Posterior vena cava (tissue), 2 donors: ENCODE measurements at regions not wholly inside any gene's neighbourhood (a gene's known extent, or its start where the extent isn't known, plus 50 kb on each side); places are given as distances from the start of the nearest gene placed in this dataset.

Experiments used
- DNase-seq: peaks from one replicate; pipeline ENCODE4 v3.0.0-alpha.2; 2020; ENCODE audit warnings: low spot score
- intact Hi-C, 2 donors: fragments of 100-400 bp; cut with DNase I; formaldehyde crosslinking; loops; one replicate each; pipeline versions ENCODE4 v1.14.1 to v1.14.2; 2022 to 2023
- donor health status: DM: yes; HTN: yes; CAD: no.
- donor health status: DM: yes; HTN: yes; CAD: no.

DNA sequence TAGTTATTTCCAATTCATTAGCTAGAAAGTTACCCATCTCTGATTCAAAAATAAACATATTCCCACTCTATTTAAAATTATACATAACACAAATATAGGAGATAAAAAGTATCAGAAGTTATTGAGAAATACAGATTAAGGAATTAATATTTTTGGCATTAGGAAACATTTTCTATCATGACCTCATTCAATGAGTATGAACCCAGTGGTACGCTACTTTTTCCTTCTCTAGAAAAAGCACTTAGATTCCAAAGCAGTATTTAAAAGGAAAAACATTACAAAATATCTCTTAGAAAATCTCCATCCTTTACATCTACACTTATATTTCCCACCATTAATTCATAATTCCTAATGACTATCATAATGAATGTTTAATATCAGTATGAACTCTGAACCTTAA lies 240.6 kb upstream of the GNAI1 start:
- intact Hi-C loops = no loop called here

DNA sequence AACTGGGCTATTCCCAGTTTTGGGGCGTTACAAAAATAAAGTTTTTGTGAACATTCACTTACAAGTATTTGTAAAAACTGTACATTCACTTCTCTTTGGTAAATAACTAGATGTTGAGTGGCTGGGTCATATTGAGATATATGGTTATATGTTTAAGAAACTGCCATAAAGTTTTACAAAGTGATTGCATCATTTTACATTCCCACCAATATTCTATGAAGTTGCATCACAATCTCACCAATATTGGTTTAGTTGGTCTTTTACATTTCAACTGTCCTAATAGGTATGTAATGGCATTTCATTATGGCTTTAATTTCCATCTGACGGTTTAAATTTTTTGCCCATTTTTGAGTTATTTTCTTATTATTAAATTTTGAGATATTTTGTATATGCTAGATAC lies 251.7 kb upstream of the GNAI1 start:
- no peak for DNase-seq
- intact Hi-C loops = no loop called here

More for the DNA sequence above, 240.6 kb upstream of the GNAI1 start:
- no peak for DNase-seq

DNA sequence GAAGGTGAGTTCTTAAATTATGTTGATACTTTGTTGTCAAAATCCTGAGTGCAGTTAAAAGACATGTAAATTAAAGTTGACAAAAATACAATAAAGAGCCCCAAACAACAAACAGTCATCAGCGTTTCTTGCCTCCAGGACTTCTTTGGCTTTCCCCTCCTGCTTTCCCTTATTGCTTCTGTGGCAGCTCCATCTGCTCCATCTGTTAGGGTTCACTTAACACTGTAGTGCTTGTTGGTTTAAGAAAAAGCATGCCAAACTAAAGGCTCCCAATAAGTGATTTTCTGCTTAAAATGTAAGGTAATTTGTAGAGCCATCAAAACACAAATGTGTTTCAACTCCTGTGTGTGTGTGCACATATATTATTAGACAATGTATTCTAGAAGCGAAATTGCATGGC lies 254.3 kb upstream of the GNAI1 start:
- DNase-seq = no peak
- intact Hi-C loops = no loop called here

DNA sequence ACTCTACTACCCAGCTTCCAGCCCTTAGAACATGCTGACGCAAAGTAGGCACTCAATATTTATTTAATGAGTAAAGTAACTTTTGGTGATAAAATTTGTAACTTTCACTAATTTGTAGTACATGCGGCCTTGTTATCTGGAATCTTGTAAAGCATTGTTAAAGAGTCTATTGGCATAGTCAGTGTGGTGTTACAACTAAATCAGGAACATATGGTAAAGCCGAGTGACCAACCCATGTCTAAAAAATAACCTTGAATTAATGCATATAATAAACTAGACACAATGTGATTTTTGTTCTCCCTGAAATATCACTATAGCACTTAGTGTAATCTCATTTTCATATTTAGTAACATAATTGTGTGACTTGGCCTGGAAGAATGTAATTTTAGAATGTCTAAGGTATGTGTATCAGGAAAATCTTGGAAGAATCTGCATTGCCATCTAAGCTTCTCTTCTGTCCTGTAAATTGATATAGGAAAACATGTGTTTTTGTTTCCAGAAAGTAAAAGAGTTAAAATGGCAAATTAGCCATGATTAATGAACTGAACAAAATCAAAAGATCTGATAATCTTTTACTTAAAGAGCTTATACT lies 256.7 kb upstream of the GNAI1 start:
- DNase-seq = no peak
- intact Hi-C loops = no loop called here

DNA sequence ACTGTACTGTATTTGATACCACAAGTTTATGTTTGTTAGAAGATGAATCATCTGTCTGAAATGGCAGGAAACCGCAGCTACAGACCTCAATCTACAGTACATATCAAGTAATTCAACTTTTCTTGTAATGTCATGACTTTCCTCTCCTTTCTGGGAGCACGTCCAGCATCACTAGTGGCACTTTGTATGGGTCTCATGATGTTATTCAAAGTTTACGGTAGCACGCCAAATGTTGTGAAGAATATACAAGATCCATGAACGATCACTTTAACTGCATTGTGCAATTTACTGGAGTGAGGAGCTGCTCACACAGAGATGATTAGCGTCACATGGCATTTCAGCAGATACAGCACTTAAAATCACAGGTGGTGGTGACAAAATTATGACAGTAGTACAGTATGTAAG lies 257.8 kb upstream of the GNAI1 start:
- no peak for DNase-seq
- intact Hi-C loops = no loop called here

DNA sequence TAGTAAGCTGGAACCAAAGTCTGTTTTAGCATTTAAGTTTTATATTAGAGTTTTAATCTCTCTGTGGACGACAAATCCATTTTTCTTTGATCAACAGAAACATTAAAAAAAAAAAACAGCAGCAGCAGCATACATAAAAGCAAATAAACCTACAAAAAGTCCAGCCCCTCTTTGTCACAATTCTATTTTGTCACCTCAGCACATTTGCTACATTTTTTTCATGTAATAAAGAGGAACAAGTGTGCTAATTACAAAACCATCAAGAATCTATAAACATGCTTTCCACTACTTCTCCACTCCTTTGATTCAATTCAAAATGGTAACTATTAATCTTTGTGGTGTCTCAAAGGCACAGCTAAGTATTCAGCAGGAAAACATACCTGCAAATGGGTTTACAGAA lies 259.8 kb upstream of the GNAI1 start:
- intact Hi-C loops = no loop called here
- no peak for DNase-seq

DNA sequence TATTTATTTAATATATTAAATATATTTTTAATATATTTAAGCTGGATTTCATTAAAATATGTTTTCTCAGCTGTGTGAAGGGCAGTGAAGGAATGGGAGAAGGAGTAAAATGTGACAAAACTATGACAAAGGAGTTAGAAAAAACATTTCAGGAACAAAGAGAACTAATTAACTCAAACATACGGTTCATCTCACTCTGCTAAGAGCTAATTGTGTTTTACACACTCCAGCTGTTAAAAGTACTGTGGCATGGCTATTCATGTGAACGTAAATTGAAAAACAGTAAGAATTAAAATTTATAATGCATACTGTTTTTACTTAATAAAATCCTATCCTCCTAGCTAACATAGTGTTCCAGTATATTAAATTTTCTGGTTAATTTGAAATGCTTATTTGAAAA lies 262.5 kb upstream of the GNAI1 start:
- DNase-seq = no peak
- intact Hi-C loops = no loop called here

DNA sequence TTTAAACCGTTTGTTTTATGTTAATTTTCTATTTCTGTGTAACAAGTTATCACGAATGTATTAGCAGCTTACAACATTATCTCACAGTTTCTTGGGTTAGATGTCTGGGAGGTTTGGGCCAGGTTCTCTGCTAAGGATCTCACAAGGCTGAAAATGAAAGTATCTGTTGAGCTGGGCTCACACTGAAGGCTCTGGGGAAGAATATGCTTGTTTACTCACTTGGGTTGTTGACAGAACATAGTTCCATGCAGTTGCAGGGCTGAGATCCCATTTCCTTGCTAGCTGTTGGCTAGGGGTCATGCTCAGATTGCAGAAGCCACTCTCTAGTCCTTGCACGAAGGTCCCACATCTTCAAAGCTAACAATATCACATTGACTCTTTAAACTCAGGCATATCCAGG lies 266.6 kb upstream of the GNAI1 start:
- intact Hi-C loops = no loop called here
- no peak for DNase-seq

DNA sequence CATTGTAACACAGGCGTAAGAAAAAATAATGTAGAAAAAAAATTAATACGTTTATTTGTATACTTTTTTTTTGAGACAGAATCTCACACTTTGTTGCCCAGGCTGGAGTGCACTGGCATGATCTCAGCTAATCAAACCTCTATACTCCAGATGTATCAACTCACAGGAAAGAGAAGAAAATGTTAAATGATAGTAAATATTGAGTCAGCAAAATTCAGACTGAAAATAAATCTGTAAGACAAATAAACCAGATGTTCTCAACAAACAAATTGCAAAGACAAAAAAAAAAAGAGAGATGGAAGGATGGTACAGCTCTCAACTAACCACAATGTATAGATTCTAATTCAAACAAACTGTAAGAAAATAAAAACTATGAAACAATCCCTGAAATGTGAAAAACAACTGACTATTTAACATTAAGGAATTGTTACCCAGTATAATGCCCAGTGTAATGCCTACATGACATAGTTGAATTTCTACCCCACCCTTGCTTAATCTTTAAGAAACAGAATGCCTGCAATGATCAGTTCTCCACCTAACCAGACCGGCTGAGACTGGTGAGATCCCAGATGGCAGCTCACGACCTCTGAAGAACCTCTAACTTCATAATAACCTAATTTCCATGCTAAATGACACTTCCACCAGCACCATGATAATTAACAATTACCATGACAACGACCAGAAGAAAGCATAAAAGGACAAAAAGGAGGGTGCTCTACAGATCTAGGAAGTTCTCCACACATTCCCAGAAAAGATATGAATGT lies 272.0 kb upstream of the GNAI1 start:
- intact Hi-C loops = no loop called here
- DNase-seq = no peak

DNA sequence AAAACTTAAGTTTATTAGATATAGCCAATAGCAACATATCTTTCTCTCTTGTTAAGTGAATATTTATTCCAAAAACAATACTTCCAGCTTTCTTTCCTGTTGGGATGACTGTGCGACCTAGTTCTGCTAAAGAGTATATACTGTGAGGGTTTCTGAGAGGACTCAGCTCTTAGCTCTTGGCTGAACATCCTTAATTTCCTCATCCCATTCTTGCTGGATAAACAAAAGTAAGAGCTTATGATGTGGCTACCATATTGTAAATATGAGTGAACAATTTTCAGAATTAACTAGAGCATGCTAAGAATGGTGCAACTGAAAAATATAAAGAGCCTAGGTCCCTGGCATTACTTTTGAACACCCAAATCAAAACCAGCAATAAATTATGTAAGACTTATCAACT lies 279.5 kb upstream of the GNAI1 start:
- no peak for DNase-seq
- intact Hi-C loops = no loop called here

DNA sequence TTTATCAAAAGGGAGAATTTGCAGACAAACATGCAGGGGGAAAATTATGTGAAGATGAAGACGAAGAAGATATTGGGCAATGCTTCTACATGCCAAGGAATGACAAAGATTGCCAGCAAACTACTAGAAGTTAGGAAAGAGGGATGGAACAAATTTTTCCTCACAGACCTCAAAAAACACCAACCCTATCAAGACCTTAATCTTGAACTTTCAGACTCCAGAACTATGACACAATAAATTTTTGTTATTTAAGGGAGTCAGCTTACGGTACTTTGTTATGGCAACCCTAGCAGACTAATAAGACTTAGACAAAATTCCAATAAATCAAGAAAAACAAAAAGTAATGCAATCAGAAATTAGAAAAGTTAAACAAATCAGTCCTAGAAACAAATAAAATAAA lies 280.0 kb upstream of the GNAI1 start:
- no peak for DNase-seq
- intact Hi-C loops = no loop called here

DNA sequence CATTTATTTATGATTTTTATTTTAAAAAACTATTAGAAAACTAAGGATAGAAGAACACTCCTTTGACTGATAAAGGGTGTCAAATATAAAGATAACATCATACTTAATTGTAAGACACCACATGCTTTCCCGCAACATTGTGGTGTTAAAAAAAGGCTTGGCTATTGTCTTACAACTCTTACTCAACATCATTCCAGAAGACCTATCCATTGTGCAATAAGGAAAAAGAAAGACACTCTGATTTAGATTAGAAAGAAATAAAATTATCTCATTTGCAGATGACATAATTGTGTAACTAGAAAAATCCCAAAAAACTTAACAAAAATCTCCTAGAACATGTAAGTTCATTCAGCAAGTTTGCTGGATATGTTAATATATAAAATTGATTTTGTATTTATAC lies 296.7 kb upstream of the GNAI1 start:
- DNase-seq = no peak
- intact Hi-C loops = no loop called here

DNA sequence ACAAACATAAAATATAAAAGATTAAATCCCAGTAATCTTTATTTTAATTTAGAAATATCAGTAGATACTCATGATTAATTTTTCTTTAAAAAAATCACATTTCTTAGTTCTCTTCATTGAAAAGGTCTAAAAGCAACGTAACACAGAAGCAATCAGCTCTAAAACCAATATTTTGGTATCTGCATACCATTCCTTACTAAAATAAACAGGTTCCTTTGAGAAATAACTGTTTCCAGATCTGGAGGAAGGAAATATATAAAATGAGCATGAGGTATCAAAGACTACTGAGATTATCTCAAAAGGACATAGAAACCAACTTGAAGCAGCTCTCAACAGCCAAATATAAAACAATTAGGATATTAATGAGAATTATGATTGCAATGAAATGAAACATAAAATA lies 301.0 kb upstream of the GNAI1 start:
- DNase-seq = no peak
- intact Hi-C loops = no loop called here

DNA sequence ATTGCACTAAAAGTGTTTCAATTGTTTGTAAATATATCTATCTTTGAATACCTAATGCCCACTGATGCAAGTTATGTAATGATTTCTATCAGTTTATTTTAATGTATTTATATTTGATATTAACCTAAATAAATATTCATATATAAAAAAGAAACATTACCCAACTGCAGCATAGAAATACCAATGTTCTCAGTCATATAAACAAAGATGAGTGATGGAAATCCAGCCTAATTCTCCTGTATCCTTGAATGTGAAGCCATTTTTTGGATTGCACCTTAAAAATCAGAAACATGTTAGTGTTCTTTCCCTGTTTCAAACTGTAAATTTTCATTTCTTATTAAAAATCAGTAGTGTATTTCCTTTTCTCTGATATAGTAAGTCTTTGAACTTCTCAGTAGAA lies 305.8 kb upstream of the GNAI1 start:
- no peak for DNase-seq
- intact Hi-C loops = loop anchor here in 1 of 2 donors (5.0 kb wide), 1 partner anchor 127 kb away; no protein-coding TSS in a partner anchor

DNA sequence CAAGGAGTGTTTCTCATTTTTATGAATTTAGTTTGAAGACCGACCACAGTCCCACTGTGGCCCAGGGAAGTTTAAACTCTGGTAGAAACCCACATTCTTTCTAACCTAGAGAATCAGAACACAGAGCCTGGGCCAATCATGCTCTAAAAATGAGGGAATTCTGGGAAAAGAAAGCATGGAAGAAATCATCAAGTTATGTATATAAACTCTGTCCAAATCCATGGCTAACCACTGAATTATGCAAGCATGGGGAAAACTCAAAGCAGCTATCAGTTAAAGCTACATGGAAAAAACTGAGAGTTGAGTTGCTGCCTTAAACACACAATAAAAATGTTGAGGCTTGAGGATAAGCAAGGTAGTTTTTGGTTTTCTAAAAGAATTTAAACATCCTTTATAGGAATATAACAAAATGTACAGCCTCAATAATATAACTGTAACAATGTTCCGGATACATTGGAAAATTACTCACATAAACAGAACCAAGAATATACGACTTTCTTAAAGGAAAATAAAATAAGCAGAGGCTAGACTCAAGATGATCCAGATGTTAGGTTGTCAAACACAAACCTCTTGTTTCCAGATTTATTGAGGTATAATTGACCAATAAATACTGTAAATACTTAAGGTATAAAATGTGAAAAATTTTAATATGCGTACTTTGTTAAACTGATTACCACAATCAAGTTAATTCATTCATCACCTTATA lies 311.2 kb upstream of the GNAI1 start:
- intact Hi-C loops = no loop called here
- DNase-seq = no peak

DNA sequence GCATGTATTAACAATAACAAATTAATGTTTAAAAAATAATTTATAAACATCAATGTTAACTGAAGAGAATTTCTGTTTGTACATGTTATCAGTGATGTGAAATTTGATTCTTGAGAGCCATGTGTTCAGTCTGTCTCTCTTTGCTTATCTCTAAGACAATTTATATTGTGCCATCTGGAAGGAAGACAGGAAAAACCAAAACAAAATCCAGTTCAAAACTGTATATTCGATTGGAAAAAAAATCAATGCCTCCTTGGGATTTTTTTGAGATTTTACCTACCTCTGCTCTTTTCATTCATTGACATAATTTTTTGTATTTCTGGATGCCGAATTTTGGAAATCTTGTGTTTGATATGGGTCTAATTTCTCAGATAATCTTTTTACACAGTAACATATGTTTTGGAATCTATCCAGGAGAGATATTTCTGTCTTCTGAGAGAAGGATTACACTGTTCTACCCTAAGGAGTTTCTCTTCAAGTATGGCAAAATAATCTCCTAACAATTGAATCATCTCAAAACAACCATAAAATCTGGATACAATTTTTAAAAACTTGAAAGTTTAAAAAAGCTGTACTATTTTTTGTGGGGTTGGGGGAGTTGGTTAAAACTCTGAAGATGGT lies 311.9 kb upstream of the GNAI1 start:
- no peak for DNase-seq
- intact Hi-C loops = no loop called here

DNA sequence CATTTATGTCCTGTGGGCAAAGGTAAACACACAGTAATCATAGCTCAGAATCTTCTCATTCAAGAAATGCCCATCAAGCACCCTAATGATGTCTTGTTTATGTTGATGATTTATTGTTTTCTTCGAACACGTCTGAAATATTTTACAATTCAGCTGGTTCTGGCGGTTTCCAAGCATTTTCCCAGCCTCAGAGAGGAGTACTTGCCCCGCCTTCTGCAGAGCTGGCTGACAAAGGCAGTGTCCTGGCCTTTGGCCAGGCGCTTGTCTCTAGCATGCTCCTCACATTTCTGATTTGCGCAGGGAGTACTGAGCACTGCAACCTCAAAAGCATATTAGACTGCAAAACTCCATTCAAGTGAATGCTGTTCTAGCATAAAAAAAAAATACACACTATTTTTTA lies 314.2 kb upstream of the GNAI1 start:
- intact Hi-C loops = loop anchor here in 1 of 2 donors (2.0 kb wide), 1 partner anchor 40 kb away; no protein-coding TSS in a partner anchor
- DNase-seq = peak; percentile 79

DNA sequence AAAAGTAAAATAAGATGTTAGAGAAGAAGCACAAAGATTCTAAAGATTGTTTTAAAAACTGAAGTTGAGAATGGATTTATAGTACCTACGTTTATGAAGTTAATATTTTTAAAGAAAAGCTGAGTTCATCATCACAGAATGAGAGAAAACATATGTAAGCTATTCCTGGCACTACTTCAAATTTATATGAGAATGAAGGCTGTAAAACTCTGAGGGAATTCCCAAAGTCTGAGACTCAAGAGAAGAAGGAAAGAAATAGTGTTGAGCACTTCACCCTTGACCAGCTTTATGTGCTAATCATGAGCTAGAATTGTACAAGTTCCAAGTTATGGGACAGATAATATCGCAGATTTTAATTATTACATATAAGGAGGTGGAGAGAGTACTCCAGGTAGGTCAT lies 323.7 kb upstream of the GNAI1 start:
- intact Hi-C loops = no loop called here
- DNase-seq = no peak

DNA sequence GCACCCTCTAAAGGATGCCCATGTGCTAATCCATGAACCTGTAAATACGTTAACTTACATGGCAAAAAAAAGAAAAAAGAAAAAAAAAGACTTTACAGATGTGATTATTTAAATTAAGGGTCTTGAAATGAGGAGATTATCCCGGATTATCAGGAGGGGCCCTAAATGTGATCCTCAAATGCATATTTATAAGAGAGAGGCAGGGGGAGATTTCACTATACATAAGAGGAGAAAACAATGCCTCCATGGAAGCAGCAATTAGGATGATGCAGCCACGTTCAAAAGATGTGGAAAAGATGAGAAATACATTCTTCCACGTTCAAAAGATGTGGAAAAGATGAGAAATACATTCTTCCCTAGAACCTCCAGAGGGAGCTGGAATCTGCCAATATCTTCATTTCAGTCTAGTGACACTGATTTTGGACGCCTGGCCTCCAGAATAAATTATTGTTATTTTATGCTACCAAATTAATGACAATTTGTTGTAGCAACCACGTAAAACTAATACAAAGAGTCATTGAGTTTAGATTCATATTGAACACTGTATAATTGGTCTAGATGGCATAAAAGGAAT lies 328.4 kb upstream of the GNAI1 start:
- no peak for DNase-seq
- intact Hi-C loops = no loop called here

DNA sequence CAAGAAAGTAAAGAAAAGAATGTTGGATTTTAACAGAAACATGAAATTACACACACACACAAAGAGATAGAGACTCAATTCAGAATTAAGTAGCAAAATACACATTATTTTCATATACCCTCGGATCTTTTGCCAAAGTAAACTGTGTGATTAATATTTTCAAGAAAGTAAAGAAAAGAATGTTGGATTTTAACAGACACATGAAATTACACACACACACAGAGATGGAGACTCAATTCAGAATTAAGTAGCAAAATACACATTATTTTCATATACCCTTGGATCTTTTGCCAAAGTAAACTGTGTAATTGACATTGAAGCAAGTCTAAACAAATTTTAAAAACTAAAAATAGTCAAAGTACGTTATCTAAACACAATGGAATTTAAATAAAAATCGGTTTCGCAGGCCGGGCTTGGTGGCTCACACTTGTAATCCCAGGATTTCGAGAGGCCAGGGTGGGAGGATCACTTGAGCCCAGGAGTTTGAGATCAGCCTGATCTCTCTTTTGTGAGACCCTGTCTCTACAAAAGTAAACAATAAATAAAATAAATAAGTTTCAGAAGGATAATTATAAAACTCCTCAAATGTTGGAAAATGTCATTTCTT lies 337.3 kb upstream of the MAGI2 start:
- DNase-seq = no peak
- intact Hi-C loops = no loop called here
